Activated naive CD8-positive, alpha-beta T cell treated with anti-CD3 and anti-CD28 coated beads for 36 hours (primary cell): ENCODE measurements at regions not wholly inside any gene's neighbourhood (a gene's known extent, or its start where the extent isn't known, plus 50 kb on each side); places are given as distances from the start of the nearest gene placed in this dataset.

Source experiments
- DNase-seq: peaks from one replicate; pipeline ENCODE4 v3.0.0; 2021
- H3K27ac Mint-ChIP-seq: one replicate; pipeline ENCODE4 v1.8.0; 2022; ENCODE audit warnings: mild to moderate bottlenecking, moderate library complexity, mixed read lengths
- H3K27me3 Mint-ChIP-seq: one replicate; pipeline ENCODE4 v1.8.0; 2022; ENCODE audit warnings: mild to moderate bottlenecking, mixed read lengths
- H3K36me3 Mint-ChIP-seq: one replicate; pipeline ENCODE4 v1.8.0; 2021; ENCODE audit warnings: mild to moderate bottlenecking, mixed read lengths
- H3K4me1 Mint-ChIP-seq: one replicate; pipeline ENCODE4 v1.8.0; 2021; ENCODE audit warnings: mixed read lengths
- H3K4me3 Mint-ChIP-seq: one replicate; pipeline ENCODE4 v1.8.0; 2022; ENCODE audit warnings: mild to moderate bottlenecking, moderate library complexity, mixed read lengths
- H3K9me3 Mint-ChIP-seq: one replicate; pipeline ENCODE4 v1.8.0; 2022; ENCODE audit warnings: mixed read lengths

GRCh38 chr7:131267631-131268030 is 60.0 kb upstream of the MKLN1 start:
- H3K27ac Mint-ChIP-seq = no peak overlapping the region
- H3K27me3 Mint-ChIP-seq = no peaks in the 10 kb centered on the region
- H3K36me3 Mint-ChIP-seq = no peaks in the 10 kb centered on the region
- peaks cover 1% of the 10 kb centered on the region for H3K9me3 Mint-ChIP-seq
- no peak for DNase-seq
- no peak overlapping the region for H3K4me3 Mint-ChIP-seq
- peaks cover 2% of the 10 kb centered on the region for H3K4me1 Mint-ChIP-seq

GRCh38 chr7:131268906-131269305 is 58.8 kb upstream of the MKLN1 start:
- H3K4me3 Mint-ChIP-seq = no peak overlapping the region
- peaks cover 2% of the 10 kb centered on the region for H3K4me1 Mint-ChIP-seq
- peaks cover 1% of the 10 kb centered on the region for H3K9me3 Mint-ChIP-seq
- H3K27ac Mint-ChIP-seq = no peak overlapping the region
- no peaks in the 10 kb centered on the region for H3K27me3 Mint-ChIP-seq
- DNase-seq = no peak
- H3K36me3 Mint-ChIP-seq = no peaks in the 10 kb centered on the region

- H3K36me3 Mint-ChIP-seq = no peaks in the 10 kb centered on the region
- H3K4me3 Mint-ChIP-seq = no peak overlapping the region
- no peak overlapping the region for H3K27ac Mint-ChIP-seq
- H3K4me1 Mint-ChIP-seq = no peaks in the 10 kb centered on the region
- peaks cover 1% of the 10 kb centered on the region for H3K9me3 Mint-ChIP-seq
- no peak for DNase-seq
- H3K27me3 Mint-ChIP-seq = no peaks in the 10 kb centered on the region
Measured at GRCh38 chr7:131272086-131272485, 55.6 kb upstream of the MKLN1 start.

GRCh38 chr7:131274986-131275385 is 52.7 kb upstream of the MKLN1 start:
- Mint-ChIP-seq H3K27ac (no peak overlapping the region), H3K9me3 (no peaks in the 10 kb centered on the region), H3K36me3 (no peaks in the 10 kb centered on the region), H3K4me3 (no peak overlapping the region), H3K4me1 (no peaks in the 10 kb centered on the region), H3K27me3 (no peaks in the 10 kb centered on the region)
- DNase-seq = no peak

- no peak overlapping the region for H3K4me3 Mint-ChIP-seq
- no peak overlapping the region for H3K27ac Mint-ChIP-seq
- DNase-seq = no peak
- H3K9me3 Mint-ChIP-seq = peaks cover 1% of the 10 kb centered on the region
- H3K36me3 Mint-ChIP-seq = no peaks in the 10 kb centered on the region
- H3K4me1 Mint-ChIP-seq = no peaks in the 10 kb centered on the region
- no peaks in the 10 kb centered on the region for H3K27me3 Mint-ChIP-seq
Measured at GRCh38 chr7:131276190-131276589, 51.5 kb upstream of the MKLN1 start.

- peaks cover 1% of the 10 kb centered on the region for H3K9me3 Mint-ChIP-seq
- no peak overlapping the region for H3K27ac Mint-ChIP-seq
- no peaks in the 10 kb centered on the region for H3K36me3 Mint-ChIP-seq
- H3K27me3 Mint-ChIP-seq = no peaks in the 10 kb centered on the region
- no peak overlapping the region for H3K4me3 Mint-ChIP-seq
- DNase-seq = no peak
- H3K4me1 Mint-ChIP-seq = no peaks in the 10 kb centered on the region
Measured at GRCh38 chr7:131276748-131277147, 50.9 kb upstream of the MKLN1 start.
